T-cell (primary cell): ENCODE measurements at regions not wholly inside any gene's neighbourhood (a gene's known extent, or its start where the extent isn't known, plus 50 kb on each side); places are given as distances from the start of the nearest gene placed in this dataset.
"Not testable (repeated sequence)": the region's sequence is repeated elsewhere in the genome, so short reads cannot be mapped to it uniquely, and the experiment has no call there.

ENCODE experiments used
- ATAC-seq, 4 experiments: fragments of 200-7000 bp in 3 of 4; fragments of 150-1000 bp in 1 of 4; cut with Tn5 transposase; replicated peaks in 1 of 4; 1 replicate in 3 of 4; 2 replicates in 1 of 4; pipeline ENCODE4 v1.10.0; 2021; ENCODE audit warnings: moderate library complexity in 3 of 4, mild to moderate bottlenecking in 2 of 4, moderate number of reproducible peaks in 1 of 4
- CTCF ChIA-PET, 2 donors: fragments of 300-600 bp; sonication (Branson Sonifier 250); formaldehyde crosslinking; loops; one replicate each; lab custom pipeline; 2022; ENCODE audit warnings: antibody characterized with exemption in 2 of 2; lab: Charles Lee
- POLR2A ChIA-PET, 2 donors: fragments of 300-600 bp; sonication (Branson Sonifier 250); formaldehyde crosslinking; loops; one replicate each; lab custom pipeline; 2022; ENCODE audit warnings: antibody characterized with exemption in 2 of 2; lab: Charles Lee
- DNase-seq, 35 experiments: peaks; one replicate each; pipeline versions ENCODE4 v3.0.0 to v3.0.0-alpha.2; 2013 to 2023
- H3K27ac ChIP-seq: one replicate; pipeline ENCODE4 v1.5.1; 2013; ENCODE audit warnings: low read length
- H3K27me3 ChIP-seq, 2 experiments: replicated peaks in 1 of 2; 1 replicate in 1 of 2; 2 replicates in 1 of 2; pipeline versions ENCODE4 v1.6.1 to v1.7.0; 2013; ENCODE audit warnings: low read length in 1 of 2, mixed read lengths in 1 of 2; ENCODE audit not compliant: control insufficient read depth in 2 of 2, insufficient read depth in 2 of 2; ENCODE audit errors: extremely low read depth in 1 of 2
- H3K36me3 ChIP-seq, 2 donors: 1 replicate in 1 of 2; 2 replicates in 1 of 2; pipeline versions ENCODE4 v1.6.1 to v1.7.0; 2013; ENCODE audit warnings: low read length in 1 of 2; ENCODE audit not compliant: control insufficient read depth in 2 of 2, insufficient read depth in 1 of 2; ENCODE audit errors: extremely low read depth in 1 of 2
- H3K4me1 ChIP-seq, 2 experiments: 1 replicate in 1 of 2; 2 replicates in 1 of 2; pipeline versions ENCODE4 v1.6.1 to v1.7.0; 2013; ENCODE audit warnings: low read length in 2 of 2, mixed read lengths in 1 of 2; ENCODE audit not compliant: insufficient read depth in 2 of 2, control insufficient read depth in 1 of 2; ENCODE audit errors: extremely low read depth in 1 of 2
- H3K4me3 ChIP-seq, 2 donors: 1 replicate in 1 of 2; 2 replicates in 1 of 2; pipeline versions ENCODE4 v1.5.1 to v1.7.0; 2013; ENCODE audit warnings: mild to moderate bottlenecking in 2 of 2, low read length in 1 of 2, moderate library complexity in 1 of 2; ENCODE audit not compliant: control insufficient read depth in 1 of 2; ENCODE audit errors: extremely low read depth in 1 of 2
- H3K9me3 ChIP-seq: 2 replicates; pipeline ENCODE4 v1.7.0; 2013
- H3K27ac Mint-ChIP-seq, 2 donors: one replicate each; pipeline ENCODE4 v1.8.0; 2020 to 2021; ENCODE audit warnings: mild to moderate bottlenecking in 2 of 2, mixed read lengths in 2 of 2
- H3K27me3 Mint-ChIP-seq, 2 donors: one replicate each; pipeline ENCODE4 v1.8.0; 2021 to 2022; ENCODE audit warnings: mixed read lengths in 2 of 2
- H3K36me3 Mint-ChIP-seq: one replicate; pipeline ENCODE4 v1.8.0; 2021; ENCODE audit warnings: mixed read lengths
- H3K4me1 Mint-ChIP-seq, 3 donors: one replicate each; pipeline ENCODE4 v1.8.0; 2020 to 2022; ENCODE audit warnings: mixed read lengths in 3 of 3, mild to moderate bottlenecking in 1 of 3
- H3K4me3 Mint-ChIP-seq, 3 donors: one replicate each; pipeline ENCODE4 v1.8.0; 2020 to 2022; ENCODE audit warnings: mild to moderate bottlenecking in 3 of 3, mixed read lengths in 3 of 3, moderate library complexity in 3 of 3
- H3K9me3 Mint-ChIP-seq, 3 donors: one replicate each; pipeline ENCODE4 v1.8.0; 2020 to 2022; ENCODE audit warnings: mixed read lengths in 3 of 3
- WGBS: methylation state at CpG from one replicate; pipeline ENCODE4 v1.1.5; 2013; ENCODE audit warnings: missing lambda C conversion rate; ENCODE audit not compliant: insufficient coverage; 5-methylcytosine and 5-hydroxymethylcytosine counted together

DNA sequence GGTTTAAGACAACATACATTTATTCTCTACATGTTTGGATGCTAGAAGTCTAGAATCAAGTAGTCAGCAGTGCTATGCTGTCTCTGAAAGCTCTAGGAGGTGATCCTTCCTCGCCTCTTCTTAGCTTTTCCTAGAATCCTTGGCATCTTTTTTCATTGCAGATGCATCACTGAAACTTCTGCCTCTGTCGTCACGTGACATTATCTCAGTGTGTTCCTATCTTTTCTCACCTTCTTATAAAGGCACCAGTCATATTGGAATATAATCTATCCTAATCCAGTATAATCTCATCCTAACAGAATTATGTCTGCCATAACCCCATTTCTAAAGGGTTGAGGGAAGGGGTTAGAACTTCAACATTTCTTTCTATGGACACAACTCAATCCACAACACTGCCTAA is 851.2 kb upstream of the CRIM1 start:
- Mint-ChIP-seq H3K9me3 (peaks cover 0 to 7% (median 5%) of the 10 kb centered on the region in 3 donors), H3K27ac (no peak overlapping the region), H3K27me3 (no peaks in the 10 kb centered on the region), H3K36me3 (no peaks in the 10 kb centered on the region), H3K4me1 (no peaks in the 10 kb centered on the region), H3K4me3 (no peak overlapping the region)
- no peaks in the 10 kb centered on the region for H3K27me3 ChIP-seq
- H3K4me1 ChIP-seq: no peaks in the 10 kb centered on the region
- no CpG with 5 or more reads among the region's 3 CpGs for WGBS
- POLR2A ChIA-PET: no interaction called here
- H3K36me3 ChIP-seq: no peaks in the 10 kb centered on the region
- ATAC-seq (no peak), DNase-seq (no peak)
- no peak overlapping the region for H3K27ac ChIP-seq
- no peak overlapping the region for H3K4me3 ChIP-seq
- H3K9me3 ChIP-seq: no peaks in the 10 kb centered on the region
- CTCF ChIA-PET: no interaction called here

DNA sequence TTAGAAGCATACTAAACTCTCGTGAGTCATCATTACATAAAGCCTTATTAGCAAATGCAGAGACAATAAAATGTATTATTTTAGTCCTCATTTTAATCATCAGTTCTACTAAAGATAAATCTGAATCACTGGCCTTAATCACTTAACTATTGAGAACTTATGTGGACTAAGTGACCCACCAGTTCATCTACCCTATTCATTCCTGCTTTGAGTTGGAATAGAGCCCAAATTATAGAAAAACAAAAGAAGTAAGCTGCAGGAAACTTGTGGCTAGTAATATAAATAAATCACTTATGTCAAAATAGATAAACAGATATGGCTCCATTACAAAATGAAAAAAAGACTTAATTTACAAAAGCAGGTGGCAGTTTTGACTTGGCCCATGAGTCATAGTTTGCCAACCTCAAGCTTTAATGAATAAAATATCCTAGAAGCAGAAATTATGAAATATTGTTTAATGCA is 851.8 kb upstream of the CRIM1 start:
- DNase-seq: no peak
- ChIA-PET CTCF (no interaction called here), POLR2A (no interaction called here)
- Mint-ChIP-seq H3K9me3 (peaks cover 0 to 7% (median 5%) of the 10 kb centered on the region in 3 donors), H3K27ac (no peak overlapping the region), H3K36me3 (no peaks in the 10 kb centered on the region), H3K4me1 (no peaks in the 10 kb centered on the region), H3K27me3 (no peaks in the 10 kb centered on the region), H3K4me3 (no peak overlapping the region)
- Histone ChIP-seq H3K27me3 (no peaks in the 10 kb centered on the region), H3K4me1 (no peaks in the 10 kb centered on the region), H3K27ac (no peak overlapping the region), H3K4me3 (no peak overlapping the region), H3K36me3 (no peaks in the 10 kb centered on the region), H3K9me3 (no peaks in the 10 kb centered on the region)
- no CpG with 5 or more reads among the region's 1 CpG for WGBS
- ATAC-seq: no peak

DNA sequence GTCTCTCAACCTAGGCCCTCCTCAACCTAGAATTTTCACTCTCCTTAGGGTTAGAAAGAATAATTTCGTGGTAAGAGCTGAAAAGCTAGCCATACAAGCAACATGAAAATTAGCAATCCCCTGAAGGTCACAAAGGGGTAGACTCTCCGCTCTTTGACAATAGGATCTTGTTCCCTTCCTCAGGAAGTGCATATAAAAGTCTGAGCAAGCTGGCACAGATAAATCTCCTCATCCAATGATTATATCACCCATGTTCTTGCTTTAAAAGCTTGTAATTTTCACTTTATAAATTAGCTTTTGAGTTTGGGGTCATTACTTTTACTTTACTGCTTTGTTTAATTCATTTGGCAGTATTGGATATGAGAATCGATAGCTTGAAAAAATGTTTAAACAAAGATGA is 852.3 kb upstream of the CRIM1 start:
- Histone ChIP-seq H3K9me3 (no peaks in the 10 kb centered on the region), H3K4me3 (no peak overlapping the region), H3K27ac (no peak overlapping the region), H3K27me3 (no peaks in the 10 kb centered on the region), H3K36me3 (no peaks in the 10 kb centered on the region), H3K4me1 (no peaks in the 10 kb centered on the region)
- Mint-ChIP-seq H3K27ac (no peak overlapping the region), H3K27me3 (no peaks in the 10 kb centered on the region), H3K4me3 (no peak overlapping the region), H3K4me1 (no peaks in the 10 kb centered on the region), H3K36me3 (no peaks in the 10 kb centered on the region), H3K9me3 (peaks cover 0 to 7% (median 5%) of the 10 kb centered on the region in 3 donors)
- no peak for ATAC-seq
- ChIA-PET CTCF (no interaction called here), POLR2A (no interaction called here)
- no CpG with 5 or more reads among the region's 3 CpGs for WGBS
- DNase-seq: no peak

DNA sequence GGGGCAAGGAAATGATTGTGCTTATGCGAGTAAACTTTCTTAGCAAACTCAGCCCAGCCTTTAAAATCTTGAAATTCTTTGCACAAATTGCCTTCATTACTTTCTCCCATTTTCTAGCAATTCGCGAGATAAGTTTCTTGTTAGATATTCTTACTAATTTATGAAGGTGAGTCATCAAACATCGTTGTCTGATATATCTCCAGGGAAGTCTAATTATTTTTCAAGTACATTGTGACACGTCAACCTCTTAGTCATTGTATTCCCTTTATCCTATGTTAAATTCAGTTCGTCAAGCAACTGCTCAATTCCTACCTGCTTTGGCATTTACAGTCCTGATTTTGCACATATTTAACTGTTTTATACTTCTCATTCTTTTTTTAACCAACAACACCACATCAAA is 854.5 kb upstream of the CRIM1 start:
- Histone ChIP-seq H3K9me3 (no peaks in the 10 kb centered on the region), H3K36me3 (no peaks in the 10 kb centered on the region), H3K4me3 (no peak overlapping the region), H3K4me1 (no peaks in the 10 kb centered on the region), H3K27ac (no peak overlapping the region), H3K27me3 (no peaks in the 10 kb centered on the region)
- ATAC-seq (no peak), DNase-seq (no peak)
- H3K27me3 Mint-ChIP-seq: no peaks in the 10 kb centered on the region
- no peaks in the 10 kb centered on the region for H3K36me3 Mint-ChIP-seq
- no peaks in the 10 kb centered on the region for H3K4me1 Mint-ChIP-seq
- 71% methylated on average over 1 of the region's 6 CpGs for WGBS
- CTCF ChIA-PET: no interaction called here
- H3K4me3 Mint-ChIP-seq: no peak overlapping the region
- POLR2A ChIA-PET: no interaction called here
- no peak overlapping the region for H3K27ac Mint-ChIP-seq
- H3K9me3 Mint-ChIP-seq: peaks cover 0 to 8% (median 7%) of the 10 kb centered on the region in 3 donors

DNA sequence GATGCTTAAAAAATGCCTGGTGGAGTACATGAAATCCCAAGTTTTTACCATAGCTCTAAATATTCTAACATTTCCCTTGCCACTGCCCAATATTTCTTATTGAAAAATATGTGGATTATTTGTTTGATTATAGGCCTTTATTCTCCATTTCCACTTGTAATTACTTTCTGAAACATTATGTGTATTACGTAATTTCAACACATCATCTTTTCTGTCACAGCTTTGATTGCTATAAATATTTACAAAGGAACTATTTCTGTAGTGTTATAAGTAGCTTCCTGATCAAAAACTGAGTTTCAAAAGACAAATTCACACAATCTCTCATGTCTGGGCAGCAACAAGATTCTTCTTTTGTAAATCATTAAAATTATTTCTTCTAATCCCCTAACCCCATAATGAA is 859.6 kb upstream of the CRIM1 start:
- ATAC-seq: no peak
- Mint-ChIP-seq H3K27me3 (no peaks in the 10 kb centered on the region), H3K9me3 (peaks cover 0 to 4% (median 0%) of the 10 kb centered on the region in 3 donors), H3K4me3 (no peak overlapping the region), H3K4me1 (no peaks in the 10 kb centered on the region), H3K27ac (no peak overlapping the region), H3K36me3 (no peaks in the 10 kb centered on the region)
- H3K4me3 ChIP-seq: no peak overlapping the region
- H3K36me3 ChIP-seq: no peaks in the 10 kb centered on the region
- H3K4me1 ChIP-seq: no peaks in the 10 kb centered on the region
- POLR2A ChIA-PET: no interaction called here
- no peaks in the 10 kb centered on the region for H3K9me3 ChIP-seq
- H3K27ac ChIP-seq: no peak overlapping the region
- no CpG with 5 or more reads among the region's 1 CpG for WGBS
- CTCF ChIA-PET: no interaction called here
- DNase-seq: no peak
- H3K27me3 ChIP-seq: no peaks in the 10 kb centered on the region

DNA sequence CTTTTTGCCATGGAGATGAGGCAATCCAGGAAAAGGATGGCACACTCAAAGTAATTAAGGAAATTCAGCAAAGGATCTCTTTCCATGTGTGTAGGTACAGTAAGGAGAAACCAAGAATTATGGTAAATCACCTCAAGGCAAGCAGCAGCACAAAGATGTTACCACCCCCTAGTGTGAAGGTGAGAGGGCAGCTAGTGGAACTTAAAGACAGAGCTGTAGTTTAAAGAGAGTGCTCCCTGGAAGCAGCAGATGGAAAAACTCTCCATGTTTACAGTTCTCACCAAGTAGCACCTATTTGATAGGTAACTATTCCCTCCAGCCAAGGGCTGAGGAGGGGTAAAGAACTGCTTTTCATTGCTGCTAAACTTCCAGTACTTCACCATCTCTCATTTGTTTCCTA is 860.4 kb upstream of the CRIM1 start:
- Mint-ChIP-seq H3K36me3 (no peaks in the 10 kb centered on the region), H3K4me1 (no peaks in the 10 kb centered on the region), H3K27me3 (no peaks in the 10 kb centered on the region), H3K27ac (no peak overlapping the region), H3K4me3 (no peak overlapping the region), H3K9me3 (peaks cover 0 to 3% (median 0%) of the 10 kb centered on the region in 3 donors)
- H3K27me3 ChIP-seq: no peaks in the 10 kb centered on the region
- no peak overlapping the region for H3K4me3 ChIP-seq
- H3K4me1 ChIP-seq: no peaks in the 10 kb centered on the region
- ChIA-PET POLR2A (no interaction called here), CTCF (no interaction called here)
- no peaks in the 10 kb centered on the region for H3K36me3 ChIP-seq
- H3K9me3 ChIP-seq: no peaks in the 10 kb centered on the region
- H3K27ac ChIP-seq: no peak overlapping the region
- DNase-seq: no peak
- no peak for ATAC-seq

DNA sequence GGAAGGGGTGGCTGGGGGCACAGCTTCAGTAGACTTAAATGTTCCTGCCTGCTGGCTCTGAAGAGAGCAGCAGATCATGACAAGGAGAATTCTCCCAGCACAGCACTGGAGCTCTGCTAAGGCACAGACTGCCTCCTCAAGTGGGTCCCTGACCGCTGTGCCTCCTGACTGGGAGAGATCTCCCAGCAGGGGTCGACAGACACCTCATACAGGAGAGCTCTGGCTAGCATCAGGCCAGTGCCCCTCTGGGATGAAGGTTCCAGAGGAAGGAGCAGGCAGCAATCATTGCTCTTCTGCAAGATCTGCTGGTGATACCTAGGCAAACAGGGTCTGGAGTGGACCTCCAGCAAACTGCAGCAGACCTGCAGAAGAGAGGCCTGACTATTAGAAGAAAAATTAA is 877.5 kb upstream of the CRIM1 start:
- H3K27ac ChIP-seq, H3K4me3 Mint-ChIP-seq, H3K36me3 Mint-ChIP-seq, H3K4me1 Mint-ChIP-seq, POLR2A ChIA-PET, H3K4me3 ChIP-seq, H3K27ac Mint-ChIP-seq, ATAC-seq, H3K27me3 Mint-ChIP-seq, H3K27me3 ChIP-seq, H3K9me3 ChIP-seq, H3K36me3 ChIP-seq, DNase-seq, CTCF ChIA-PET, H3K4me1 ChIP-seq: not testable (repeated sequence)
- WGBS: 67% methylated on average over 1 of the region's 2 CpGs
- H3K9me3 Mint-ChIP-seq: peaks cover 13 to 18% (median 17%) of the 10 kb centered on the region in 3 donors
